ENCODE measurements at regions not wholly inside any gene's neighbourhood (a gene's known extent, or its start where the extent isn't known, plus 50 kb on each side); places are given as distances from the start of the nearest gene placed in this dataset.
"Not testable (repeated sequence)": the region's sequence is repeated elsewhere in the genome, so short reads cannot be mapped to it uniquely, and the experiment has no call there.

DNA sequence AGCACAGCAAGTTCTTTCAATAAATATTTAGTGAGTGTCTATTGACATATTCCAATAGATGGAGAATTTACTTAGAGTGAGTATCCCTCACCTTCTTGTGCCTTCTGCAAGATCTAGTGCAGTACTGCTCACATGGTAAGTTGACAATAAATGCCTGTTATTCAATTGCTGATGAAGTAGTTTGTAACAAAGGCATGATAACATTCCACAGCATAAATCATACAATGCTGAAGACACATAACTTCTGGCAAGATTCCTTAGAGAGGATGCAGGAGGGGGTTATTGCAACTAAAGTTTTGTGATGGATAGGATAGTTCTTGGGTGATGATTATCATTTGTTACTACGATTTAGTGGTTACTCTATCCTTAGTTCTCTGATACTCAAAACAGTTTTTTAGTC, 112.2 kb upstream of the RBMS3 start:
- H3K36me3 ChIP-seq (ENCODE audit: insufficient read depth, low read length) = no peaks in the 10 kb centered on the region
- DNase-seq (ENCODE audit: low read depth, low spot score) = no peak
- H3K9me3 ChIP-seq (ENCODE audit: low read depth, low read length) = no peaks in the 10 kb centered on the region
- no peak overlapping the region for H3K9ac ChIP-seq (ENCODE audit: insufficient read length)
- H3K27ac ChIP-seq = no peak overlapping the region
- TF ChIP-seq EZH2 (IDR thresholded peaks at IDR 0.05) (no peak), POLR2AphosphoS5 (IDR thresholded peaks at IDR 0.05; ENCODE audit: borderline replicate concordance, low read depth, low read length) (no peak), FOXP2 (optimal IDR thresholded peaks at IDR 0.05; ENCODE audit: control extremely low read depth, extremely low read length, insufficient read depth) (no peak)
- no peak overlapping the region for H3K4me3 ChIP-seq

DNA sequence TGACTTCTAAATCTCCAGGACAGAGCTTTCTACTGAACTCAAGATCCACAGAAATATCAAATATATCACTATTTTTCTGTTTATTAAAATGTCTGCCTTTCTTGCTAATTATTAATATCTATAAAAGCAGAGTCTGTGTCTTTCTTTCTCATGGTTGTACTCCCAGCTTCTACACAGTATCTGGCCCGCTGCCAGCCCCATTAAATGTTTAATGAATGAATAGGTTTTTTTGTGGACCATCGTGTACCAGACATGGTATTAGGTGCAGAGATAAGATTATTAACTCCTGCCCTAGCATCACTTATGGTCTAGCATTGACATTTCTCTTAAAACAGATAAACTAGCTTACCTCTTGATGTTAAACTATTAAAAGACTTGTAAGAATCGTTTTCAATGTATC, 111.4 kb upstream of the RBMS3 start:
- TF ChIP-seq POLR2AphosphoS5 (IDR thresholded peaks at IDR 0.05; ENCODE audit: borderline replicate concordance, low read depth, low read length) (no peak), EZH2 (IDR thresholded peaks at IDR 0.05) (no peak), FOXP2 (optimal IDR thresholded peaks at IDR 0.05; ENCODE audit: control extremely low read depth, extremely low read length, insufficient read depth) (no peak)
- Histone ChIP-seq H3K4me3 (no peak overlapping the region), H3K9me3 (ENCODE audit: low read depth, low read length) (no peaks in the 10 kb centered on the region), H3K9ac (ENCODE audit: insufficient read length) (no peak overlapping the region), H3K27ac (no peak overlapping the region), H3K36me3 (ENCODE audit: insufficient read depth, low read length) (no peaks in the 10 kb centered on the region)
- DNase-seq (ENCODE audit: low read depth, low spot score) = no peak

DNA sequence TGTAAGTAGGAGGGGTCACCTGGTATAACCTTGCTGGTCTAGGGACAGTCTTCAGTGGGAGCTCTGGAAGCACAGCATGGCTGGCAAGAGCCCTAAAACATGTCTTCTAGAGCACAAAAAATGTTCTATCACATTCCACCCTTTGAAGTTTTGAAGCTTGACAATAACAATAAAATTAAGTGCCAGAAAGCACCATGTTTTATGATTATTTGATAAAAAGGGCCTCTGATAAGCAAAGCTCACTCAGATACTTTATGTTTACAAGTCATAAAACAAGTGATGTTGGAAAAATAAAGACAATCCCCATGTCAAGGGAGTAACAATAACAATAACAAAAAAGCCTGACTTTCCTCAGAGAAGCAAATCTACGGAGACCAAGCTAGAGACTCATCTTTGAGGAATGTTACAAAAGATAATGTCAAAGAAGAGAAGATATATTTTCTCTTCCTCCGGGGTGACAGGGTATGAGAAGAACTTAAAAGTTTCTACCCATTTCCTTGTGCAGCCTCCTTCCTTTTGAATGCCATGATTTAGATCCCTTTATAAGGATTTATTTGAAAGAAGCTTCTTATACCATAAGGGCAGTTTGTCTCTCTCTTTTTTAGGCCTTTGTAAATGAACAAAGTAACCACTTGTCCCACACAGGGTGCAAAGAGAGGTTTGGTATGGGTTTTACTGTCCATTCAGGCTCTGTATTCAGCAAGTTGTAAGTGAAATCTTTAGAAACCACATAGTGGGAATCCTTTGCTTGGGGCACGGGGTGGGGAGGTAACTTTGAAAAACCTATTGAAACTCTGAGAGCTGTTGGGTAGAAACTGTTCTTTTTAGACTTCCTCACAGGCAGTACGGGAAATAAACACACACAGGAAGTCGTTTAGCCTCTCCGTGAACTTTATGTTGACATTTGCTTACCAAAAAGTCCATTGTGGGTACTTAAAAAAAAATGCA, 109.6 kb upstream of the RBMS3 start:
- Histone ChIP-seq H3K36me3 (ENCODE audit: insufficient read depth, low read length) (no peaks in the 10 kb centered on the region), H3K27ac (no peak overlapping the region), H3K9ac (ENCODE audit: insufficient read length) (no peak overlapping the region), H3K9me3 (ENCODE audit: low read depth, low read length) (no peaks in the 10 kb centered on the region), H3K4me3 (no peak overlapping the region)
- TF ChIP-seq FOXP2 (optimal IDR thresholded peaks at IDR 0.05; ENCODE audit: control extremely low read depth, extremely low read length, insufficient read depth) = no peak
- no peak for TF ChIP-seq EZH2 (IDR thresholded peaks at IDR 0.05)
- TF ChIP-seq POLR2AphosphoS5 (IDR thresholded peaks at IDR 0.05; ENCODE audit: borderline replicate concordance, low read depth, low read length) = no peak
- no peak for DNase-seq (ENCODE audit: low read depth, low spot score)

DNA sequence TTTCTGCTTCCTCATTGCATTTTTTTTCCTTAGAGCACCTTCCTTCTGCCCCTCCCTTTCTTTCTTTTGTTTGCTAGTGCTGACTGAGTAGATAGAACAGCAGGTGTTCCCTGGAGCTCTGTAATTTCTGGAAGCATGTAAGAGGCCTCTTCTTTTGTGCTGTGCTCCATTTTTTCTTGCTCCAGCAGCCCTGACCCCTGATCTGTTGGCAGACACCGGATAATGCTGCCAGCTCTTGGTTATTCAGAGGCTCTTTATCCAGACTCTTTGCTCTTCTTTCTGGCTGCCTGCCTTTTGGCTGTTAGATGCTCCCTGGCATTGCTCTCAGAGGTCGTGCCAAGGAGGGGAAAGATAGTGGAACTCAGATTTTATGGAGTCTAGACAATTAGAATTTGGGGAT, 104.4 kb upstream of the RBMS3 start:
- H3K27ac ChIP-seq = no peak overlapping the region
- H3K36me3 ChIP-seq (ENCODE audit: insufficient read depth, low read length) = no peaks in the 10 kb centered on the region
- TF ChIP-seq EZH2 (IDR thresholded peaks at IDR 0.05) (no peak), POLR2AphosphoS5 (IDR thresholded peaks at IDR 0.05; ENCODE audit: borderline replicate concordance, low read depth, low read length) (no peak), FOXP2 (optimal IDR thresholded peaks at IDR 0.05; ENCODE audit: control extremely low read depth, extremely low read length, insufficient read depth) (no peak)
- H3K9ac ChIP-seq (ENCODE audit: insufficient read length) = no peak overlapping the region
- DNase-seq (ENCODE audit: low read depth, low spot score) = no peak
- H3K9me3 ChIP-seq (ENCODE audit: low read depth, low read length) = no peaks in the 10 kb centered on the region
- no peak overlapping the region for H3K4me3 ChIP-seq

DNA sequence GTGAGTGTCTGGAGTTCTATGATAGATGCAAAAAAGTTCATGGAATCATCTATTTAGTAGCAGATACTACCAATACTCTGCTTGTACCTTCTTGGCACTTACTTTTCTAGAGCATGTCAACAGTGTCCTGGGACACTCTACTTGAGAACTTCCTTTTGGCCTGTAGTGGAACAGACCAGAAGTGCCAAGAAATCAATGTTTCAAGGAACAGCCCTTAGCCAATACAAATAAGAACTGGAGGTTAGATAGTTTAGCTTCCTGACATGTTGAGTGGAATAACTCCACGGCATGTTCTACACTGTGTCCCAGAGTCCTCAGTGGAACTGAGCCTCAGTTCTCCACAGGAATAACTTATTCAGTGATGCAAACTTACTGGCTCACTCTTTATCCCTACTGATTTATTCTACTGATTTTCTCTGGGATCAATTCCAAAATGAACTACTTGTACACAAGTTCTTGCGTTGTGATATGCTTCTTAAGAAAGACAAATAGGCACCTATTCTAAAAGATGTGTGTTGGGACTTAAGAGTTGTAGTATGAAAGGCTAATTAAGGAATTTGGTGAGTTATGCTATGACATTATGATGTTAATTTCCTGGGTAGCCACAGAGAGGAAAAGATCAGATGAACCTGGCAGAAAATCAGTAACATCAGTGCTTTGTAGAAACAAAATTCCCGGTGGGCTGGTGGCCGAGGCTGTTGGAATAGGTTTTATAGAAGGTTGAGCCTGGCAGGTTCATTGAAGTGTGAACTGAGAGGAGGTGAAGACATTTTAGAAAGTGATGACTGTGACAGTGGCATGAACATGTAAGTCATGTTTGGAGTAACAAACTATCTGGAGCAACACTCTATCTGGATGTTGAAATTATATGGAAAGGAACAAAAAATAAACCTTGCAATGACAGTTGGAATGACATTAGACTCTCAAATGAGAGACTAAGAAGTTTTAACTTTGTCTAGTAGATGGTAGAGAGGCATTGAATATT, 101.8 kb upstream of the RBMS3 start:
- no peak overlapping the region for H3K27ac ChIP-seq
- no peak for DNase-seq (ENCODE audit: low read depth, low spot score)
- TF ChIP-seq EZH2 (IDR thresholded peaks at IDR 0.05) = no peak
- no peak for TF ChIP-seq FOXP2 (optimal IDR thresholded peaks at IDR 0.05; ENCODE audit: control extremely low read depth, extremely low read length, insufficient read depth)
- TF ChIP-seq POLR2AphosphoS5 (IDR thresholded peaks at IDR 0.05; ENCODE audit: borderline replicate concordance, low read depth, low read length) = no peak
- no peaks in the 10 kb centered on the region for H3K36me3 ChIP-seq (ENCODE audit: insufficient read depth, low read length)
- no peaks in the 10 kb centered on the region for H3K9me3 ChIP-seq (ENCODE audit: low read depth, low read length)
- H3K9ac ChIP-seq (ENCODE audit: insufficient read length) = no peak overlapping the region
- no peak overlapping the region for H3K4me3 ChIP-seq

GRCh38 chr3:29181149-29181780, 99.6 kb upstream of the RBMS3 start:
- H3K9ac ChIP-seq (ENCODE audit: insufficient read length) = no peak overlapping the region
- no peak overlapping the region for H3K4me3 ChIP-seq
- no peak overlapping the region for H3K27ac ChIP-seq
- no peaks in the 10 kb centered on the region for H3K36me3 ChIP-seq (ENCODE audit: insufficient read depth, low read length)
- no peak for TF ChIP-seq FOXP2 (optimal IDR thresholded peaks at IDR 0.05; ENCODE audit: control extremely low read depth, extremely low read length, insufficient read depth)
- no peak for TF ChIP-seq EZH2 (IDR thresholded peaks at IDR 0.05)
- no peak for TF ChIP-seq POLR2AphosphoS5 (IDR thresholded peaks at IDR 0.05; ENCODE audit: borderline replicate concordance, low read depth, low read length)
- no peaks in the 10 kb centered on the region for H3K9me3 ChIP-seq (ENCODE audit: low read depth, low read length)
- DNase-seq (ENCODE audit: low read depth, low spot score) = no peak

- TF ChIP-seq POLR2AphosphoS5 (IDR thresholded peaks at IDR 0.05; ENCODE audit: borderline replicate concordance, low read depth, low read length) (no peak), FOXP2 (optimal IDR thresholded peaks at IDR 0.05; ENCODE audit: control extremely low read depth, extremely low read length, insufficient read depth) (no peak), EZH2 (IDR thresholded peaks at IDR 0.05) (no peak)
- Histone ChIP-seq H3K4me3 (no peak overlapping the region), H3K36me3 (ENCODE audit: insufficient read depth, low read length) (no peaks in the 10 kb centered on the region), H3K9me3 (ENCODE audit: low read depth, low read length) (no peaks in the 10 kb centered on the region), H3K27ac (no peak overlapping the region), H3K9ac (ENCODE audit: insufficient read length) (no peak overlapping the region)
- DNase-seq (ENCODE audit: low read depth, low spot score) = no peak
Observed at GRCh38 chr3:29181872-29182271, 99.0 kb upstream of the RBMS3 start.

- not testable (repeated sequence) for H3K9me3 ChIP-seq (ENCODE audit: low read depth, low read length); H3K36me3 ChIP-seq (ENCODE audit: insufficient read depth, low read length); H3K4me3 ChIP-seq; H3K27ac ChIP-seq; H3K9ac ChIP-seq (ENCODE audit: insufficient read length); DNase-seq (ENCODE audit: low read depth, low spot score)
Observed at GRCh38 chr3:29182828-29183227, 98.0 kb upstream of the RBMS3 start.

Data from SK-N-MC (cell line).